ENCODE measurements at regions not wholly inside any gene's neighbourhood (a gene's known extent, or its start where the extent isn't known, plus 50 kb on each side); places are given as distances from the start of the nearest gene placed in this dataset.

- TF ChIP-seq CTCF (IDR thresholded peaks at IDR 0.05; ENCODE audit: low read depth, low read length): no peak
- Histone ChIP-seq H3K9me3 (no peaks in the 10 kb centered on the region), H3K4me1 (no peaks in the 10 kb centered on the region; the same call in 1 of the 2 replicates), H3K36me3 (no peaks in the 10 kb centered on the region), H3K4me3 (ENCODE audit: low read depth, low read length) (no peak overlapping the region), H3K27me3 (no peaks in the 10 kb centered on the region)
- DNase-seq: no peak
Measured at GRCh38 chr10:107480781-107481180, 316.3 kb upstream of the SORCS1 start.

GRCh38 chr10:107477266-107477665 lies 312.8 kb upstream of the SORCS1 start:
- no peak overlapping the region for H3K4me3 ChIP-seq (ENCODE audit: low read depth, low read length)
- no peak for TF ChIP-seq CTCF (IDR thresholded peaks at IDR 0.05; ENCODE audit: low read depth, low read length)
- no peaks in the 10 kb centered on the region for H3K4me1 ChIP-seq
- H3K27me3 ChIP-seq: no peaks in the 10 kb centered on the region
- H3K9me3 ChIP-seq: no peaks in the 10 kb centered on the region
- no peaks in the 10 kb centered on the region for H3K36me3 ChIP-seq
- DNase-seq: no peak

- no peak for TF ChIP-seq CTCF (IDR thresholded peaks at IDR 0.05; ENCODE audit: low read depth, low read length)
- no peaks in the 10 kb centered on the region for H3K27me3 ChIP-seq
- H3K4me3 ChIP-seq (ENCODE audit: low read depth, low read length): no peak overlapping the region
- no peaks in the 10 kb centered on the region for H3K36me3 ChIP-seq
- no peaks in the 10 kb centered on the region for H3K9me3 ChIP-seq
- H3K4me1 ChIP-seq: no peaks in the 10 kb centered on the region
- DNase-seq: no peak
Measured at GRCh38 chr10:107476408-107476807, 311.9 kb upstream of the SORCS1 start.

GRCh38 chr10:107474650-107475049 lies 310.1 kb upstream of the SORCS1 start:
- Histone ChIP-seq H3K27me3 (no peaks in the 10 kb centered on the region), H3K4me1 (no peaks in the 10 kb centered on the region), H3K9me3 (no peaks in the 10 kb centered on the region), H3K36me3 (no peaks in the 10 kb centered on the region), H3K4me3 (ENCODE audit: low read depth, low read length) (no peak overlapping the region)
- DNase-seq: no peak
- TF ChIP-seq CTCF (IDR thresholded peaks at IDR 0.05; ENCODE audit: low read depth, low read length): no peak

GRCh38 chr10:107473225-107473624 lies 308.7 kb upstream of the SORCS1 start:
- Histone ChIP-seq H3K36me3 (no peaks in the 10 kb centered on the region), H3K27me3 (no peaks in the 10 kb centered on the region), H3K4me3 (ENCODE audit: low read depth, low read length) (no peak overlapping the region), H3K9me3 (no peaks in the 10 kb centered on the region), H3K4me1 (no peaks in the 10 kb centered on the region)
- no peak for TF ChIP-seq CTCF (IDR thresholded peaks at IDR 0.05; ENCODE audit: low read depth, low read length)
- no peak for DNase-seq

- no peak for DNase-seq
- Histone ChIP-seq H3K36me3 (no peaks in the 10 kb centered on the region), H3K9me3 (no peaks in the 10 kb centered on the region), H3K4me3 (ENCODE audit: low read depth, low read length) (no peak overlapping the region), H3K27me3 (no peaks in the 10 kb centered on the region), H3K4me1 (no peaks in the 10 kb centered on the region)
- no peak for TF ChIP-seq CTCF (IDR thresholded peaks at IDR 0.05; ENCODE audit: low read depth, low read length)
Measured at GRCh38 chr10:107471911-107472310, 307.4 kb upstream of the SORCS1 start.
